ENCODE measurements at regions not wholly inside any gene's neighbourhood (a gene's known extent, or its start where the extent isn't known, plus 50 kb on each side); places are given as distances from the start of the nearest gene placed in this dataset.

- TF ChIP-seq CTCF (IDR thresholded peaks at IDR 0.05; ENCODE audit: low read depth, low read length) (no peak), EZH2phosphoT487 (IDR thresholded peaks at IDR 0.05; ENCODE audit: low read depth) (no peak)
These were observed 464.6 kb downstream of the JRKL start for GRCh38 chr11:96854425-96854824.

Data from OCI-LY3 (cell line).